ENCODE measurements at regions not wholly inside any gene's neighbourhood (a gene's known extent, or its start where the extent isn't known, plus 50 kb on each side); places are given as distances from the start of the nearest gene placed in this dataset.
A peak's percentile ranks its signal among the peaks of the same experiment; 100 is the strongest.

DNA sequence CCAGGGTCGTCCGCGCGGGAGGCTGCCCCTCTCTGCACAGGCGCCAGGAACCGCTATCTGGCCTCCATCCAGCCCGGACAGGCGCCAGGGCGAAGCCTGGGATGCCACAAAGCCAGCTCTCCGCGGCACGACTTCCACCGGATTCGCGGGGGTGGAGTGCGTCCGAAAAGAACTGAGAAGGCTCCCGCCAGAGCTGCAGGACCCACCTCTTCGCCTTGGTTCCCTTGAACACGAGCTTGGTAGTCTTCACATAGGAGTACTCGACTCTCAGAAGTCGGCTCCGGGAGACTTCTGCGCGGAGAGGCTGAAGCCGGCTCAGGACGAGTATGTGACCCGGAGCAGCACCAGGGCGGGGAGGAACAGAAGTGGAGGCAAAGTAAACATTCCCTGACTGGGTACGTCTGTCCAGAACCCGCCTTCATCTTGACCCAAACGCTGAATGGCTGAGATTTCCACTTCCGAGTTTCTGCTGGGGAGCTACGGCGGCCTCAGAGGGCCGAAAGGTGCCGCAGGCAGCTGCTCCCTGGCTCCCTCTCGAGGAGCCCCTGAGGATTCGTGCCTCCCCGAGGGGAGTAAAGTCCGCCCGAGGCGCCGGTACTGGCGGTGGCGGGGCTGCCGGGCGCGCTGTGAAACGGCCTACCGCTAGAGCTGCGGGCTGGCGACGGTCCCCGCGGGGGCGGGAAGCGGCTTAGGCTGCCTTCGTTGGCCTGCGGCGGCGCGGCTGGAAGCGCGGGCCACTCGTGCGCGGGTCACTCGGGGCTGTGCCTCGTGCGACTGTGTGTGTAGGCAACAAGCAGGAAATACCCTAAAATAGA is 2654.9 kb upstream of the DEFB115 start (continued):
- TF ChIP-seq ZHX1 (CRISPR knock-in tag; IDR thresholded peaks at IDR 0.05; ENCODE audit: low read depth) (peak; percentile 86), BORCS8-MEF2B (CRISPR knock-in tag; IDR thresholded peaks at IDR 0.05) (peak; percentile 91), NFYB (CRISPR knock-in tag; IDR thresholded peaks at IDR 0.05) (peak; percentile 88), ZNF788 (CRISPR knock-in tag; IDR thresholded peaks at IDR 0.05; ENCODE audit: borderline replicate concordance) (peak; percentile 99), ZSCAN31 (CRISPR knock-in tag; IDR thresholded peaks at IDR 0.05; ENCODE audit: low read depth) (peak; percentile 91), ZKSCAN5 (CRISPR knock-in tag; IDR thresholded peaks at IDR 0.05) (0 out of 2 replicates have a peak, but pooled peaks have one; percentile 54), NFKB2 (CRISPR knock-in tag; IDR thresholded peaks at IDR 0.05; ENCODE audit: borderline replicate concordance) (peak; percentile 50; the same call in 1 of the 2 replicates), ZNF331 (CRISPR knock-in tag; IDR thresholded peaks at IDR 0.05) (peak; percentile 90), ATF4 (CRISPR knock-in tag; IDR thresholded peaks at IDR 0.05) (peak in 1 of 2 experiments; percentile 42; a peak in 2 of 4 replicates), POGZ (CRISPR knock-in tag; IDR thresholded peaks at IDR 0.05) (peak; percentile 100), HDAC2 (CRISPR knock-in tag; IDR thresholded peaks at IDR 0.05) (peak; percentile 85), RNF219 (CRISPR knock-in tag; IDR thresholded peaks at IDR 0.05) (peak; percentile 77; the same call in 1 of the 2 replicates), ZMAT3 (CRISPR knock-in tag; conservative IDR thresholded peaks at IDR 0.05) (peak; percentile 97), MIER2 (CRISPR knock-in tag; IDR thresholded peaks at IDR 0.05) (peak; percentile 70; the same call in 1 of the 2 replicates)
- TF ChIP-seq, protein P1, sequence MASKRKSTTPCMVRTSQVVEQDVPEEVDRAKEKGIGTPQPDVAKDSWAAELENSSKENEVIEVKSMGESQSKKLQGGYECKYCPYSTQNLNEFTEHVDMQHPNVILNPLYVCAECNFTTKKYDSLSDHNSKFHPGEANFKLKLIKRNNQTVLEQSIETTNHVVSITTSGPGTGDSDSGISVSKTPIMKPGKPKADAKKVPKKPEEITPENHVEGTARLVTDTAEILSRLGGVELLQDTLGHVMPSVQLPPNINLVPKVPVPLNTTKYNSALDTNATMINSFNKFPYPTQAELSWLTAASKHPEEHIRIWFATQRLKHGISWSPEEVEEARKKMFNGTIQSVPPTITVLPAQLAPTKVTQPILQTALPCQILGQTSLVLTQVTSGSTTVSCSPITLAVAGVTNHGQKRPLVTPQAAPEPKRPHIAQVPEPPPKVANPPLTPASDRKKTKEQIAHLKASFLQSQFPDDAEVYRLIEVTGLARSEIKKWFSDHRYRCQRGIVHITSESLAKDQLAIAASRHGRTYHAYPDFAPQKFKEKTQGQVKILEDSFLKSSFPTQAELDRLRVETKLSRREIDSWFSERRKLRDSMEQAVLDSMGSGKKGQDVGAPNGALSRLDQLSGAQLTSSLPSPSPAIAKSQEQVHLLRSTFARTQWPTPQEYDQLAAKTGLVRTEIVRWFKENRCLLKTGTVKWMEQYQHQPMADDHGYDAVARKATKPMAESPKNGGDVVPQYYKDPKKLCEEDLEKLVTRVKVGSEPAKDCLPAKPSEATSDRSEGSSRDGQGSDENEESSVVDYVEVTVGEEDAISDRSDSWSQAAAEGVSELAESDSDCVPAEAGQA (IDR thresholded peaks at IDR 0.05; ENCODE audit: low read depth) = peak; percentile 42; the same call in 1 of the 2 replicates
- TF ChIP-seq, protein P1 (CRISPR knock-in tag; IDR thresholded peaks at IDR 0.05; ENCODE audit: borderline replicate concordance) = 0 out of 2 replicates have a peak, but pooled peaks have one; percentile 12

Data from HepG2 (cell line).